ELR (cell line): ENCODE measurements at regions not wholly inside any gene's neighbourhood (a gene's known extent, or its start where the extent isn't known, plus 50 kb on each side); places are given as distances from the start of the nearest gene placed in this dataset.
"Not testable (repeated sequence)": the region's sequence is repeated elsewhere in the genome, so short reads cannot be mapped to it uniquely, and the experiment has no call there.

Experiments used
- DNase-seq: peaks from one replicate; pipeline ENCODE4 v3.0.0-alpha.2; 2015; ENCODE audit warnings: low read depth

- no peak for DNase-seq
These were observed 573.4 kb upstream of the RAG2 start for GRCh38 chr11:37171451-37171850.

GRCh38 chr11:37170311-37170710 is 572.3 kb upstream of the RAG2 start:
- no peak for DNase-seq

GRCh38 chr11:37145434-37145833 is 547.4 kb upstream of the RAG2 start:
- not testable (repeated sequence) for DNase-seq

- DNase-seq = no peak
These were observed 544.6 kb upstream of the RAG2 start for GRCh38 chr11:37142591-37142990.

- DNase-seq = peak; percentile 15
These were observed 543.7 kb upstream of the RAG2 start for GRCh38 chr11:37141707-37142106.

GRCh38 chr11:37135606-37136005 is 537.6 kb upstream of the RAG2 start:
- not testable (repeated sequence) for DNase-seq

- DNase-seq = no peak
These were observed 536.6 kb upstream of the RAG2 start for GRCh38 chr11:37134637-37135036.

GRCh38 chr11:37124384-37124783 is 526.3 kb upstream of the RAG2 start:
- peak; percentile 21 for DNase-seq

- no peak for DNase-seq
These were observed 517.9 kb upstream of the RAG2 start for GRCh38 chr11:37115963-37116362.

- DNase-seq = peak; percentile 58
These were observed 512.3 kb upstream of the RAG2 start for GRCh38 chr11:37110385-37110784.

- DNase-seq = peak; percentile 76
These were observed 511.2 kb upstream of the RAG2 start for GRCh38 chr11:37109286-37109585.

- peak; percentile 69 for DNase-seq
These were observed 510.6 kb upstream of the RAG2 start for GRCh38 chr11:37108436-37109285.

- DNase-seq = no peak
These were observed 509.8 kb upstream of the RAG2 start for GRCh38 chr11:37107831-37108230.

GRCh38 chr11:37107415-37107814 is 509.4 kb upstream of the RAG2 start:
- peak; percentile 30 for DNase-seq

- no peak for DNase-seq
These were observed 507.4 kb upstream of the RAG2 start for GRCh38 chr11:37105427-37105826.

- DNase-seq = no peak
These were observed 506.3 kb upstream of the RAG2 start for GRCh38 chr11:37104380-37104779.

GRCh38 chr11:37100008-37100407 is 502.0 kb upstream of the RAG2 start:
- DNase-seq = no peak

- DNase-seq = no peak
These were observed 494.5 kb upstream of the RAG2 start for GRCh38 chr11:37092487-37092886.

GRCh38 chr11:37089439-37089838 is 491.4 kb upstream of the RAG2 start:
- DNase-seq = no peak

- DNase-seq = no peak
These were observed 490.5 kb upstream of the RAG2 start for GRCh38 chr11:37088573-37088910.

GRCh38 chr11:37087650-37088572 is 489.9 kb upstream of the RAG2 start:
- DNase-seq = no peak

GRCh38 chr11:37078521-37078920 is 480.5 kb upstream of the RAG2 start:
- DNase-seq = no peak

- no peak for DNase-seq
These were observed 478.8 kb upstream of the RAG2 start for GRCh38 chr11:37076866-37077265.
